Endothelial cell of umbilical vein (primary cell): ENCODE measurements at regions not wholly inside any gene's neighbourhood (a gene's known extent, or its start where the extent isn't known, plus 50 kb on each side); places are given as distances from the start of the nearest gene placed in this dataset.

Experiments
- BruUV-seq: library from RNA; stranded (reverse); fragments of 400-500 nt; replicated peaks from 2 replicates; lab custom pipeline; 2021; lab: Mats Ljungman, UMichigan
- CTCF ChIA-PET: fragments of 300-600, 350-600 bp; sonication (Branson Sonifier 250); formaldehyde crosslinking; loops from one replicate; lab custom pipeline; 2021; ENCODE audit warnings: antibody characterized with exemption, inconsistent platforms; lab: Charles Lee
- POLR2A ChIA-PET: fragments of 300-600, 350-600 bp; sonication (Branson Sonifier 250); formaldehyde crosslinking; loops from one replicate; lab custom pipeline; 2021; ENCODE audit warnings: antibody characterized with exemption, inconsistent platforms; lab: Charles Lee
- DNase-seq: peaks from one replicate; pipeline ENCODE4 v3.0.0-alpha.2; 2011; ENCODE audit warnings: low read depth, low spot score
- FAIRE-seq: peaks from 2 replicates; lab custom pipeline; 2011; peaks lifted over from hg19 to GRCh38; lab: Jason Lieb, UNC
- H2AFZ ChIP-seq: 2 replicates; pipeline ENCODE4 v1.6.0; 2012; ENCODE audit warnings: low read depth, low read length, control low read depth, inconsistent platforms
- H3K27ac ChIP-seq: 2 replicates; pipeline ENCODE4 v1.5.1; 2011; ENCODE audit warnings: low read depth, mild to moderate bottlenecking, control low read depth, low read length, moderate library complexity; ENCODE audit not compliant: insufficient read depth
- H3K27me3 ChIP-seq, 2 experiments: 2 replicates each; pipeline versions ENCODE4 v1.6.0 to v1.6.1; 2011; ENCODE audit warnings: low read length in 2 of 2, mixed read lengths in 1 of 2; ENCODE audit not compliant: control insufficient read depth in 2 of 2, insufficient read depth in 2 of 2
- H3K36me3 ChIP-seq, 2 experiments: 2 replicates in 1 of 2; 3 replicates in 1 of 2; pipeline ENCODE4 v1.5.1; 2011; ENCODE audit warnings: low read length in 2 of 2, mild to moderate bottlenecking in 1 of 2, moderate library complexity in 1 of 2; ENCODE audit not compliant: control insufficient read depth in 2 of 2, insufficient read depth in 2 of 2; ENCODE audit errors: extremely low read depth in 1 of 2
- H3K4me1 ChIP-seq: 3 replicates; pipeline ENCODE4 v1.5.1; 2011; ENCODE audit warnings: mild to moderate bottlenecking, low read length; ENCODE audit not compliant: control insufficient read depth, insufficient read depth; ENCODE audit errors: extremely low read depth
- H3K4me2 ChIP-seq: 2 replicates; pipeline ENCODE4 v1.6.1; 2011; ENCODE audit warnings: low read length, control low read depth, mixed read lengths; ENCODE audit not compliant: insufficient read depth
- H3K4me3 ChIP-seq, 3 experiments: fragments of 200-600 bp in 1 of 3; sonication (generic), shearing (Covaris generic) in 1 of 3; replicated peaks in 1 of 3; 2 replicates each; pipeline ENCODE4 v1.5.1; 2011 to 2016; ENCODE audit warnings: control low read depth in 3 of 3, low read length in 3 of 3, mild to moderate bottlenecking in 2 of 3, inconsistent platforms in 1 of 3, low read depth in 1 of 3, moderate library complexity in 1 of 3; ENCODE audit not compliant: insufficient read depth in 1 of 3
- H3K79me2 ChIP-seq: 2 replicates; pipeline ENCODE4 v1.6.0; 2012; ENCODE audit warnings: low read length, inconsistent platforms; ENCODE audit not compliant: control insufficient read depth, insufficient read depth
- H3K9ac ChIP-seq: replicated peaks from 2 replicates; pipeline ENCODE3; 2011; ENCODE audit warnings: low read length, control low read depth; ENCODE audit not compliant: insufficient read depth; ENCODE audit errors: extremely low read depth
- H3K9me1 ChIP-seq: replicated peaks from 3 replicates; pipeline ENCODE4 v1.6.0; 2011; ENCODE audit warnings: mild to moderate bottlenecking, low read length; ENCODE audit not compliant: control insufficient read depth, insufficient read depth; ENCODE audit errors: extremely low read depth
- H3K9me3 ChIP-seq: replicated peaks from 2 replicates; pipeline ENCODE4 v1.5.1; 2012; ENCODE audit warnings: low read length, inconsistent platforms; ENCODE audit not compliant: control insufficient read depth, insufficient read depth
- H4K20me1 ChIP-seq: replicated peaks from 2 replicates; pipeline ENCODE3; 2011; ENCODE audit warnings: mild to moderate bottlenecking, low read length; ENCODE audit not compliant: control insufficient read depth, insufficient read depth; ENCODE audit errors: extremely low read depth
- CTCF ChIP-seq, 2 donors: IDR thresholded peaks; 1 replicate in 1 of 2; 2 replicates in 1 of 2; pipeline ENCODE4 v1.5.1; 2011; ENCODE audit warnings: low read length in 2 of 2, mild to moderate bottlenecking in 2 of 2, moderate library complexity in 2 of 2, control low read depth in 1 of 2, inconsistent platforms in 1 of 2, low read depth in 1 of 2; ENCODE audit not compliant: insufficient read depth in 1 of 2; ENCODE audit errors: extremely low read depth in 1 of 2
- EZH2 ChIP-seq: IDR thresholded peaks from 2 replicates; pipeline ENCODE4 v1.6.1; 2012; ENCODE audit warnings: borderline replicate concordance, low read depth, mild to moderate bottlenecking, moderate library complexity, low read length, inconsistent platforms; ENCODE audit not compliant: severe bottlenecking
- FOS ChIP-seq: IDR thresholded peaks from 2 replicates; pipeline ENCODE4 v1.6.1; 2011; ENCODE audit warnings: mild to moderate bottlenecking, low read length, moderate library complexity, borderline replicate concordance; ENCODE audit not compliant: insufficient read depth
- GATA2 ChIP-seq: IDR thresholded peaks from 2 replicates; pipeline ENCODE4 v1.7.0; 2011; ENCODE audit warnings: low read depth, mild to moderate bottlenecking, moderate library complexity, mixed read lengths, low read length; ENCODE audit not compliant: insufficient read length, insufficient read depth
- JUN ChIP-seq: IDR thresholded peaks from 2 replicates; pipeline ENCODE4 v1.6.1; 2011; ENCODE audit warnings: borderline replicate concordance, low read depth; ENCODE audit not compliant: insufficient read length, insufficient read depth
- MYC ChIP-seq: IDR thresholded peaks from one replicate; pipeline ENCODE4 v1.6.1; 2011; ENCODE audit warnings: mild to moderate bottlenecking, low read depth, low read length
- POLR2A ChIP-seq: IDR thresholded peaks from 2 replicates; pipeline ENCODE4 v1.6.1; 2012; ENCODE audit warnings: low read depth, mild to moderate bottlenecking, control low read depth, low read length
- POLR2AphosphoS5 ChIP-seq: IDR thresholded peaks from 2 replicates; pipeline ENCODE4 v1.6.1; 2012; ENCODE audit warnings: low read depth, mild to moderate bottlenecking, control low read depth, low read length, moderate library complexity; ENCODE audit not compliant: insufficient read depth
- dilution Hi-C: fragments of 300-500 bp; cut with MboI; formaldehyde crosslinking; loops from one replicate; pipeline ENCODE4 v1.15.0; 2019; ENCODE audit warnings: low sequenced_read_pairs; ENCODE audit not compliant: extremely low pct_ligation_motif_present
- intact Hi-C: fragments of 100-400 bp; cut with micrococcal nuclease; formaldehyde crosslinking; loops from one replicate; pipeline ENCODE4 v1.10.0; 2022
- TF ChIP-seq, protein P1 (sequence below): IDR thresholded peaks from 2 replicates; pipeline ENCODE4 v1.6.1; 2011; ENCODE audit not compliant: insufficient read depth, insufficient read length

DNA sequence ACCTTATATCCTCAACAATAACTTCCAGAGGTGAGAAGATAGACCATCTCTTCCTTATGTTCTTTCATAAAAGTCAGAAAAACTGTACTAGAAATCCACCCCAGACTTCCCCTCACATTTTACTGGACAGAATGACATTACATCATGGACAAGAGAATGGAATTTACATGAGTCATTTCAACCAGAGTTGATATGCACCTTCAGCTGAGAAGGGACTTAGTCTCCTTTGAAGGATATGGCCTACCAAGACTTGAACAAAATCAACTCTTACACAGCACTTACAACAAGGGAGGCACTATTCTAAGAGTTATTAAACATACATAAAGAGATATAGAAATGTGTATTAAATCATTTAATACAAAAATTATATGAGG, 380.0 kb upstream of the DPH6 start:
- DNase-seq, result no peak

More for the DNA sequence above, 380.0 kb upstream of the DPH6 start:
- H3K9me3 ChIP-seq, result no peaks in the 10 kb centered on the region
- CTCF ChIA-PET, result no interaction called here
- no TSS peak for BruUV-seq
- dilution Hi-C loops, result no loop called here
- TF ChIP-seq POLR2AphosphoS5, result no peak
- no peak for TF ChIP-seq GATA2
- no peak for TF ChIP-seq FOS
- TF ChIP-seq EZH2, result no peak
- TF ChIP-seq CTCF (IDR thresholded peaks at IDR 0.05; ENCODE audit: extremely low read depth in 1 of 2, insufficient read depth in 1 of 2, low read depth in 1 of 2, low read length in 2 of 2), result no peak
- TF ChIP-seq MYC, result no peak
- TF ChIP-seq POLR2A, result no peak
- TF ChIP-seq JUN, result no peak
- TF ChIP-seq, protein P1, sequence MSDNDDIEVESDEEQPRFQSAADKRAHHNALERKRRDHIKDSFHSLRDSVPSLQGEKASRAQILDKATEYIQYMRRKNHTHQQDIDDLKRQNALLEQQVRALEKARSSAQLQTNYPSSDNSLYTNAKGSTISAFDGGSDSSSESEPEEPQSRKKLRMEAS, result no peak
- H3K9ac ChIP-seq, result no peak overlapping the region
- no peaks in the 10 kb centered on the region for H3K79me2 ChIP-seq
- H2AFZ ChIP-seq, result no peak overlapping the region
- POLR2A ChIA-PET, result no interaction called here
- intact Hi-C loops, result no loop called here
- H3K4me1 ChIP-seq, result no peaks in the 10 kb centered on the region
- H3K4me2 ChIP-seq, result no peak overlapping the region
- H3K36me3 ChIP-seq, result no peaks in the 10 kb centered on the region
- H3K27me3 ChIP-seq, result no peaks in the 10 kb centered on the region
- no peak overlapping the region for H3K27ac ChIP-seq
- H3K9me1 ChIP-seq, result no peaks in the 10 kb centered on the region
- FAIRE-seq, result no peak
- H3K4me3 ChIP-seq, result no peak overlapping the region
- H4K20me1 ChIP-seq, result no peaks in the 10 kb centered on the region
